ENCODE measurements at regions not wholly inside any gene's neighbourhood (a gene's known extent, or its start where the extent isn't known, plus 50 kb on each side); places are given as distances from the start of the nearest gene placed in this dataset.
"Not testable (repeated sequence)": the region's sequence is repeated elsewhere in the genome, so short reads cannot be mapped to it uniquely, and the experiment has no call there.

DNA sequence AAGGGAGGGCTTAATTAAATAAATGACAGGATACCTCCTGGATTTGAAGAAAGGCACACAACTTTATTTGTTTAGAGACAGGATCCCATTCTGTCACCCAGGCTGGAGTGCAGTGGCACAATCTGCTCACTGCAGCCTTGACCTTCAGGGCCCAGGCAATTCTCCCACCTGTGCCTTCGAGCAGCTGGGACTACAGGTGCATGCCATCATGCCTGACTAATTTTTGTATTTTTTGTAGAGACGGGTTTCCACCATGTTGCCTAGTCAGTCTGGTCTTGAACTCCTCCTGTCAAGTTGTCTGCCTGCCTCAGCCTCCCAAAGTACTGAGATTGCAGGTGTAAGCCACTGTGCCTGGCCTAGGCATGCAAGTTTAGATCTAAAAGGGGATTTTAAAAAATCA, 272.7 kb upstream of the MBL2 start:
- WGBS, 3 donors, result 58 to 63% (median 62%) methylated on average over 2 of the region's 2 CpGs
- Histone ChIP-seq H3K27ac (no peak overlapping the region), H3K4me1 (ENCODE audit: insufficient read depth) (no peaks in the 10 kb centered on the region), H3K27me3 (no peaks in the 10 kb centered on the region), H3K36me3 (no peaks in the 10 kb centered on the region), H3K4me3 (no peak overlapping the region), H3K9me3 (no peaks in the 10 kb centered on the region)
- no peak for TF ChIP-seq POLR2A (IDR thresholded peaks at IDR 0.05)
- no peak for DNase-seq
- intact Hi-C loops (cut with DNase I), result no loop called here

DNA sequence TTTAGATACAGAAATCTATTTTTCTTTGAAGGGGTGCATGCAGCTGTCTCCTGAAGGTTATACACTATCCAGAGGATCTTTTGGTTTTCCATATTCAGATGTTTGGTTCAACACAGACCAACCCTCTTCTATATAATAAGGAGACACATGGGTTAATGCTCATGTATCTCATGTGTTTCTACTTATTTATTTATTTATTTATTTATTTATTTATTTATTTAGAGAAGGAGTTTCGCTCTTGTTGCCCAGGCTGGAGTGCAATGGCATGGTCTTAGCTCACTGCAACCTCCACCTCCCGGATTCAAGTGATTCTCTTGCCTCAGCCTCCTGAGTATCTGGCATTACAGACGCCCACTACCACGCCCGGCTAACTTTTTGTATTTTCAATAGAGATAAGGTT, 263.2 kb upstream of the MBL2 start:
- DNase-seq; H3K9me3 ChIP-seq; H3K4me1 ChIP-seq (ENCODE audit: insufficient read depth); H3K27ac ChIP-seq; H3K36me3 ChIP-seq; H3K27me3 ChIP-seq; intact Hi-C loops (cut with DNase I); H3K4me3 ChIP-seq: not testable (repeated sequence)
- 86 to 98% (median 86%) methylated on average over 5 of the region's 5 CpGs for WGBS, 3 donors

GRCh38 chr10:53033396-53033795, 260.8 kb upstream of the MBL2 start:
- H3K36me3 ChIP-seq, result no peaks in the 10 kb centered on the region
- intact Hi-C loops (cut with DNase I), result no loop called here
- TF ChIP-seq POLR2A (IDR thresholded peaks at IDR 0.05) (no peak), EP300 (IDR thresholded peaks at IDR 0.05) (no peak), CTCF (IDR thresholded peaks at IDR 0.05) (no peak)
- WGBS, 3 donors, result 81 to 86% (median 81%) methylated on average over 2 of the region's 2 CpGs
- no peak overlapping the region for H3K27ac ChIP-seq
- H3K4me1 ChIP-seq (ENCODE audit: insufficient read depth), result no peaks in the 10 kb centered on the region
- no peak for DNase-seq
- H3K27me3 ChIP-seq, result no peaks in the 10 kb centered on the region
- no peaks in the 10 kb centered on the region for H3K9me3 ChIP-seq
- no peak overlapping the region for H3K4me3 ChIP-seq

DNA sequence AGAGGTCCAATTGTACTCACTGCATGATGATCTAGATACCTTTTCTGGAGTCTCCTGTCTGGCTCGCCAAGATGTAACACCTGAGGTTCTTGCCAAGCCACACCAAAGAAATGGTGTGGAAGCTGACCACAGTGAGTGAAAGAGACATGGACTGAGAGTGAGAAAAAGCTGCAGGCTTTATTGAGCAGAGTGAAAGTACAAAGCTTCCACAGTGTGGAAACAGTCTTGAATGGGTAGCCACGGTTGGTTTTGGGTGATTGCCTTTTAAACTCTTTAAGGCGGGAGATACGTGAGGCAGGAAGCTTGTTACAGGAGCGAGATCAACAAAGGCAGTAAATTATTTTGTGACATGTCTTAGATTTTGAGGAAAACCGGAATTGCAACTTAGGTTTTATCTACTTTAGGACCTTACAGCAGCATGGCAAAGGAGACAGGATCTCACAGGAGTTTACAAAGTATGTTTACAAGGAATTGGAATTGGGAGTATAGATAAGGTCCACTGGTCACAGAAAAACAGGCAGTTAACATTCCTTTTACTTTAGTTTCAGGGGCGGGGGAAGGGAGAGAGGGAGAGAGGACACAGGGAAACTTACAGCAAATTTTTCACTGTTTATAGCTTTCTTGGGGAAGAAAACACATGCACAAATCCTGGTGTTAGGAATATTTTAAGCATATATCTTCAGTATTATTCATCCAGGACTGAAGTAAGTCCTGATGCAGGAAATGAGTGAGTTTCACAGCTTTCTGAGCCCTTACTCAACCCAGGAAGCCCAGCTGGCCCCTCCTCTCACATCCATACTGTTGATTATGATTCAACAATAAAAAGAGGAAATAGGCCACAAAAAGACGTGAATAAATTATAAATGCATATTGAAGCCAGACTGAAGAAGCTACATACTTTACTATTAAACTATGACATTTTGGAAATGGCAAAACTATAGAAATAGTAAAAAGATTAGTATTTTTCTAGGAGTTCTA, 257.6 kb upstream of the MBL2 start:
- H3K9me3 ChIP-seq; H3K27me3 ChIP-seq; DNase-seq; H3K4me1 ChIP-seq (ENCODE audit: insufficient read depth); intact Hi-C loops (cut with DNase I); H3K4me3 ChIP-seq; H3K27ac ChIP-seq; H3K36me3 ChIP-seq: not testable (repeated sequence)
- WGBS, 3 donors, result 10 to 15% (median 11%) methylated on average over 8 of the region's 8 CpGs

DNA sequence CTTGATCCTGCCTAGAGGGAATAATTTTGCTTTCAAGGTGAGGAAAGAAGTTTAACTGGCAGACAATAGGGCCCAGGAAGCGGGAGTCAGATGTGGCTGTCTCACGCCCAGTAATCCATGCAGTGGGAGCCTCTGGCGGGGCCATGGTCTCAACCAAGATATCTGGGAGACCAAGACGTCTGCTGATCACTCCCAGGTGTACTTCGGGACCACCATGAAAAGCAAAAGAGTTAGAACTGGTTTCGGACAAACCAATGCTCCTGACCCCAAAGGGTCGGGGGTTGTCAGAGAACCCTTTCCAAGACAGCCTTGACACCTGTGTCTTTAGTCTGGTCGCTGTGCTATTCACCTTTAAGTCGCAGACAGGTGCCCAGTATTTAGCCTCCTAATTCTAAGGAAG, 256.9 kb upstream of the MBL2 start:
- no peak overlapping the region for H3K4me3 ChIP-seq
- H3K27ac ChIP-seq, result no peak overlapping the region
- intact Hi-C loops (cut with DNase I), result no loop called here
- no peaks in the 10 kb centered on the region for H3K4me1 ChIP-seq (ENCODE audit: insufficient read depth)
- TF ChIP-seq POLR2A (IDR thresholded peaks at IDR 0.05) (no peak), EP300 (IDR thresholded peaks at IDR 0.05) (no peak), CTCF (IDR thresholded peaks at IDR 0.05) (no peak)
- H3K36me3 ChIP-seq, result no peaks in the 10 kb centered on the region
- H3K9me3 ChIP-seq, result no peaks in the 10 kb centered on the region
- DNase-seq, result no peak
- no peaks in the 10 kb centered on the region for H3K27me3 ChIP-seq
- 90 to 96% (median 96%) methylated on average over 9 of the region's 9 CpGs for WGBS, 3 donors

DNA sequence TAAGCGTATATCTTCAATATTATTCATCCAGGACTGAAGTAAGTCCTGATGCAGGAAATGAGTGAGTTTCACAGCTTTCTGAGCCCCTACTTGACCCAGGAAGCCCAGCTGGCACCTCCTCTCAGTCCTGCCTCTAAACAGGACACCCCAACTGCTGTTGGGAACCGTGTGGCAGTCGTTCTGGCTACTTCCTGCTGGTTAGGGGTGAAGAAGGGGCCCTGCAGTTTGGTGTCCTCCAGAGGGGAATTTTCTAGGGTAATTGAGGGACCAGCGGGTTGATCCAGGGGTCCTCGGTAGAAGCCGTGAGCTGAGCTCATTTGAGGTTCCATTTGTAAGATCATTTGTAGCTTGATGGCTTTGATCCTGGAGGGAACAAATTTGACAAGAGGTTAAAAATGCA, 253.2 kb upstream of the MBL2 start:
- H3K9me3 ChIP-seq; H3K4me3 ChIP-seq; H3K4me1 ChIP-seq (ENCODE audit: insufficient read depth); DNase-seq; H3K27ac ChIP-seq; H3K36me3 ChIP-seq; H3K27me3 ChIP-seq; intact Hi-C loops (cut with DNase I): not testable (repeated sequence)
- WGBS, 3 donors, result 44 to 53% (median 50%) methylated on average over 6 of the region's 6 CpGs
